ENCODE measurements at regions not wholly inside any gene's neighbourhood (a gene's known extent, or its start where the extent isn't known, plus 50 kb on each side); places are given as distances from the start of the nearest gene placed in this dataset.

GRCh38 chr1:60981357-60981756 is 101.0 kb upstream of the NFIA start:
- TF ChIP-seq RFX5 (IDR thresholded peaks at IDR 0.05; ENCODE audit: borderline replicate concordance, low read depth, low read length) (no peak), CTCF (IDR thresholded peaks at IDR 0.05; ENCODE audit: control extremely low read depth in 1 of 3, insufficient read depth in 1 of 3, low read depth in 1 of 3, low read length in 3 of 3) (no peak), YY1 (IDR thresholded peaks at IDR 0.05; ENCODE audit: low read depth, low read length) (no peak), GTF2F1 (IDR thresholded peaks at IDR 0.05; ENCODE audit: borderline replicate concordance, low read depth, low read length) (no peak), TEAD4 (IDR thresholded peaks at IDR 0.05; ENCODE audit: low read depth, low read length) (no peak), POLR2AphosphoS5 (IDR thresholded peaks at IDR 0.05; ENCODE audit: low read depth, low read length) (no peak), USF2 (IDR thresholded peaks at IDR 0.05; ENCODE audit: low read length) (no peak), EGR1 (IDR thresholded peaks at IDR 0.05; ENCODE audit: borderline replicate concordance, low read depth, low read length) (no peak), CBX8 (IDR thresholded peaks at IDR 0.05; ENCODE audit: borderline replicate concordance, low read depth, low read length) (no peak), POLR2A (IDR thresholded peaks at IDR 0.05; ENCODE audit: control extremely low read depth in 1 of 2, low read depth in 2 of 2, low read length in 2 of 2) (no peak), RAD21 (IDR thresholded peaks at IDR 0.05 in 1 of 2, conservative IDR thresholded peaks at IDR 0.05 in 1 of 2; ENCODE audit: low read depth in 2 of 2, low read length in 2 of 2) (no peak), EZH2 (IDR thresholded peaks at IDR 0.05; ENCODE audit: low read depth, low read length, severe bottlenecking) (no peak)
